ENCODE measurements at regions not wholly inside any gene's neighbourhood (a gene's known extent, or its start where the extent isn't known, plus 50 kb on each side); places are given as distances from the start of the nearest gene placed in this dataset.

- no peak for TF ChIP-seq POLR2AphosphoS5 (IDR thresholded peaks at IDR 0.05)
- TF ChIP-seq CTCF (IDR thresholded peaks at IDR 0.05): no peak
- no peak for TF ChIP-seq EP300 (IDR thresholded peaks at IDR 0.05)
- no peak for TF ChIP-seq POLR2A (IDR thresholded peaks at IDR 0.05; ENCODE audit: low read depth)
These were observed 153.6 kb downstream of the PAH start for GRCh38 chr12:102763471-102763870.
